BE2C (cell line): ENCODE measurements at regions not wholly inside any gene's neighbourhood (a gene's known extent, or its start where the extent isn't known, plus 50 kb on each side); places are given as distances from the start of the nearest gene placed in this dataset.

Experiments
- DNase-seq: peaks from one replicate; pipeline ENCODE4 v3.0.0-alpha.2; 2020
- H3K27me3 ChIP-seq: fragments of 250-450 bp; sonication (Bioruptor Pico); 2 replicates; pipeline ENCODE4 v1.5.1; 2020; ENCODE audit warnings: mild to moderate bottlenecking
- H3K36me3 ChIP-seq: fragments of 250-450 bp; sonication (Bioruptor Pico); 2 replicates; pipeline ENCODE4 v1.5.1; 2020; ENCODE audit warnings: mild to moderate bottlenecking
- H3K4me1 ChIP-seq: fragments of 250-450 bp; sonication (Bioruptor Pico); 2 replicates; pipeline ENCODE4 v1.5.1; 2020
- H3K4me3 ChIP-seq: 2 replicates; pipeline ENCODE4 v1.5.1; 2011; ENCODE audit warnings: low read depth, low read length
- H3K9me3 ChIP-seq: fragments of 250-450 bp; sonication (Bioruptor Pico); 2 replicates; pipeline ENCODE4 v1.5.1; 2020
- CTCF ChIP-seq: IDR thresholded peaks from 2 replicates; pipeline ENCODE4 v1.5.1; 2012; ENCODE audit warnings: mild to moderate bottlenecking, low read depth, low read length

- no peak for DNase-seq
- Histone ChIP-seq H3K4me3 (no peak overlapping the region), H3K27me3 (no peaks in the 10 kb centered on the region), H3K9me3 (no peaks in the 10 kb centered on the region), H3K4me1 (no peaks in the 10 kb centered on the region), H3K36me3 (no peaks in the 10 kb centered on the region)
- TF ChIP-seq CTCF = no peak
Observed at GRCh38 chr5:89302102-89302891, 419.3 kb upstream of the MEF2C start.

DNA sequence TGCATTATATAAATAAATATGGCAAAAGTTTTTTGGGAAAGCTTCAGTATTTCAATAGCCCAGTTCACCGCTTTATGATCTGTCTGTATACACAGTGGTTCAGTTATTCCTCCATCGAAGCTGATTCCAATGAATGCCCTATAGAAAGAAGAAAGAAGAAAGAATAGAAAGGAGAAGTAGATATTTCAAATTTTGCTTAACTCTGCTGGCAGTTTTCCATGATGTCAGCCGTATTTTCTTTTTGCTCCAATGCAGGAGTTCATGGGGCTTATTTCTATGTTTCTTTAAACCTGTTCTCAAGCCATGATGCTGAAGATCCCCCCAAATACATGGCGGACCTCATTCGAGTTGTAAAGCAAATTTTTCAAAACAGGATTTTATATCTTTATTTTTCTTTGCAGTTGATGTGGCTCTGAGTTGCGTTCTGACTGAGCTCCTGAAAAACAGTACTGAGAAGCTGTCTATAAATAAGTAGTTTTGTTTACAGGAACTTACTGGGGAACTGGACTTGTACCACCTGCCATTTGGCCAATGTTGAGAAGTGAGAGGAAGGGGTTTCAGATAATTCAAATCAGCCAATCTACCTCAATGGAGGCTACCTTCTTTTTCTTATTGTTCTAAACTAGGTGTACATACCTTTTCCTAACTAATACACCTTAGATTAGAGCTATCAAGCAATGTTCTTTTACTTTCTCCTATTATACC is 418.5 kb upstream of the MEF2C start:
- no peaks in the 10 kb centered on the region for H3K4me1 ChIP-seq
- no peak for DNase-seq
- no peak for TF ChIP-seq CTCF
- no peaks in the 10 kb centered on the region for H3K27me3 ChIP-seq
- H3K4me3 ChIP-seq = no peak overlapping the region
- H3K36me3 ChIP-seq = no peaks in the 10 kb centered on the region
- H3K9me3 ChIP-seq = no peaks in the 10 kb centered on the region

- no peak for DNase-seq
- Histone ChIP-seq H3K4me3 (no peak overlapping the region), H3K4me1 (no peaks in the 10 kb centered on the region), H3K9me3 (no peaks in the 10 kb centered on the region), H3K27me3 (no peaks in the 10 kb centered on the region), H3K36me3 (no peaks in the 10 kb centered on the region)
- no peak for TF ChIP-seq CTCF
Observed at GRCh38 chr5:89300426-89300970, 417.5 kb upstream of the MEF2C start.

- H3K27me3 ChIP-seq = no peaks in the 10 kb centered on the region
- H3K36me3 ChIP-seq = no peaks in the 10 kb centered on the region
- no peaks in the 10 kb centered on the region for H3K9me3 ChIP-seq
- no peak for TF ChIP-seq CTCF
- no peaks in the 10 kb centered on the region for H3K4me1 ChIP-seq
- H3K4me3 ChIP-seq = no peak overlapping the region
- no peak for DNase-seq
Observed at GRCh38 chr5:89299998-89300397, 417.0 kb upstream of the MEF2C start.

- H3K9me3 ChIP-seq = no peaks in the 10 kb centered on the region
- H3K36me3 ChIP-seq = no peaks in the 10 kb centered on the region
- no peaks in the 10 kb centered on the region for H3K27me3 ChIP-seq
- H3K4me3 ChIP-seq = no peak overlapping the region
- H3K4me1 ChIP-seq = no peaks in the 10 kb centered on the region
- DNase-seq = no peak
- TF ChIP-seq CTCF = no peak
Observed at GRCh38 chr5:89297066-89297465, 414.1 kb upstream of the MEF2C start.

DNA sequence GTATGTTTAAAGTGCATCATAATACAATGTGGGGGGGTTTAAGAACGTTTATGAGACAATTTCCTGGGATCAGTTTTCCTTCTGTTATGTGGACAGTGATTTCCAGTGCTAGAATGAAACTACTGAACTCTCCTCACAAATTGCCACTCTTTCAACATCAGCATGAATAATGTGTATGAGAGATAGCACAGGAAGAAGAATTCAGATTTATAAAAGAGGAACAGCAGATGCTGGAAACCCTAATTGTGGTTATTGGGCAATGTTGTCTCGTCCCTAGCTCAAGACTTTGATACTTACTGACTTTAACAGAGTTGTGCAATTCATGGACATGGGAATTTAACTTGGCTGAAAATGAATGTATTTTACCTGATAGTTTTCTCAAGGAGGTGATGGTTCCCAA is 410.8 kb upstream of the MEF2C start:
- Histone ChIP-seq H3K4me3 (no peak overlapping the region), H3K4me1 (no peaks in the 10 kb centered on the region), H3K27me3 (no peaks in the 10 kb centered on the region), H3K9me3 (no peaks in the 10 kb centered on the region), H3K36me3 (no peaks in the 10 kb centered on the region)
- DNase-seq = no peak
- TF ChIP-seq CTCF = no peak
